Endothelial cell of umbilical vein (primary cell): ENCODE measurements at regions not wholly inside any gene's neighbourhood (a gene's known extent, or its start where the extent isn't known, plus 50 kb on each side); places are given as distances from the start of the nearest gene placed in this dataset.

Experiments
- BruUV-seq: library from RNA; stranded (reverse); fragments of 400-500 nt; replicated peaks from 2 replicates; lab custom pipeline; 2021; lab: Mats Ljungman, UMichigan
- CTCF ChIA-PET: fragments of 300-600, 350-600 bp; sonication (Branson Sonifier 250); formaldehyde crosslinking; loops from one replicate; lab custom pipeline; 2021; ENCODE audit warnings: antibody characterized with exemption, inconsistent platforms; lab: Charles Lee
- POLR2A ChIA-PET: fragments of 300-600, 350-600 bp; sonication (Branson Sonifier 250); formaldehyde crosslinking; loops from one replicate; lab custom pipeline; 2021; ENCODE audit warnings: antibody characterized with exemption, inconsistent platforms; lab: Charles Lee
- DNase-seq: peaks from one replicate; pipeline ENCODE4 v3.0.0-alpha.2; 2011; ENCODE audit warnings: low read depth, low spot score
- FAIRE-seq: peaks from 2 replicates; lab custom pipeline; 2011; peaks lifted over from hg19 to GRCh38; lab: Jason Lieb, UNC
- H2AFZ ChIP-seq: 2 replicates; pipeline ENCODE4 v1.6.0; 2012; ENCODE audit warnings: low read depth, low read length, control low read depth, inconsistent platforms
- H3K27ac ChIP-seq: 2 replicates; pipeline ENCODE4 v1.5.1; 2011; ENCODE audit warnings: low read depth, mild to moderate bottlenecking, control low read depth, low read length, moderate library complexity; ENCODE audit not compliant: insufficient read depth
- H3K27me3 ChIP-seq, 2 experiments: 2 replicates each; pipeline versions ENCODE4 v1.6.0 to v1.6.1; 2011; ENCODE audit warnings: low read length in 2 of 2, mixed read lengths in 1 of 2; ENCODE audit not compliant: control insufficient read depth in 2 of 2, insufficient read depth in 2 of 2
- H3K36me3 ChIP-seq, 2 experiments: 2 replicates in 1 of 2; 3 replicates in 1 of 2; pipeline ENCODE4 v1.5.1; 2011; ENCODE audit warnings: low read length in 2 of 2, mild to moderate bottlenecking in 1 of 2, moderate library complexity in 1 of 2; ENCODE audit not compliant: control insufficient read depth in 2 of 2, insufficient read depth in 2 of 2; ENCODE audit errors: extremely low read depth in 1 of 2
- H3K4me1 ChIP-seq: 3 replicates; pipeline ENCODE4 v1.5.1; 2011; ENCODE audit warnings: mild to moderate bottlenecking, low read length; ENCODE audit not compliant: control insufficient read depth, insufficient read depth; ENCODE audit errors: extremely low read depth
- H3K4me2 ChIP-seq: 2 replicates; pipeline ENCODE4 v1.6.1; 2011; ENCODE audit warnings: low read length, control low read depth, mixed read lengths; ENCODE audit not compliant: insufficient read depth
- H3K4me3 ChIP-seq, 3 experiments: fragments of 200-600 bp in 1 of 3; sonication (generic), shearing (Covaris generic) in 1 of 3; replicated peaks in 1 of 3; 2 replicates each; pipeline ENCODE4 v1.5.1; 2011 to 2016; ENCODE audit warnings: control low read depth in 3 of 3, low read length in 3 of 3, mild to moderate bottlenecking in 2 of 3, inconsistent platforms in 1 of 3, low read depth in 1 of 3, moderate library complexity in 1 of 3; ENCODE audit not compliant: insufficient read depth in 1 of 3
- H3K79me2 ChIP-seq: 2 replicates; pipeline ENCODE4 v1.6.0; 2012; ENCODE audit warnings: low read length, inconsistent platforms; ENCODE audit not compliant: control insufficient read depth, insufficient read depth
- H3K9ac ChIP-seq: replicated peaks from 2 replicates; pipeline ENCODE3; 2011; ENCODE audit warnings: low read length, control low read depth; ENCODE audit not compliant: insufficient read depth; ENCODE audit errors: extremely low read depth
- H3K9me1 ChIP-seq: replicated peaks from 3 replicates; pipeline ENCODE4 v1.6.0; 2011; ENCODE audit warnings: mild to moderate bottlenecking, low read length; ENCODE audit not compliant: control insufficient read depth, insufficient read depth; ENCODE audit errors: extremely low read depth
- H3K9me3 ChIP-seq: replicated peaks from 2 replicates; pipeline ENCODE4 v1.5.1; 2012; ENCODE audit warnings: low read length, inconsistent platforms; ENCODE audit not compliant: control insufficient read depth, insufficient read depth
- H4K20me1 ChIP-seq: replicated peaks from 2 replicates; pipeline ENCODE3; 2011; ENCODE audit warnings: mild to moderate bottlenecking, low read length; ENCODE audit not compliant: control insufficient read depth, insufficient read depth; ENCODE audit errors: extremely low read depth
- EZH2 ChIP-seq: IDR thresholded peaks from 2 replicates; pipeline ENCODE4 v1.6.1; 2012; ENCODE audit warnings: borderline replicate concordance, low read depth, mild to moderate bottlenecking, moderate library complexity, low read length, inconsistent platforms; ENCODE audit not compliant: severe bottlenecking
- FOS ChIP-seq: IDR thresholded peaks from 2 replicates; pipeline ENCODE4 v1.6.1; 2011; ENCODE audit warnings: mild to moderate bottlenecking, low read length, moderate library complexity, borderline replicate concordance; ENCODE audit not compliant: insufficient read depth
- GATA2 ChIP-seq: IDR thresholded peaks from 2 replicates; pipeline ENCODE4 v1.7.0; 2011; ENCODE audit warnings: low read depth, mild to moderate bottlenecking, moderate library complexity, mixed read lengths, low read length; ENCODE audit not compliant: insufficient read length, insufficient read depth
- JUN ChIP-seq: IDR thresholded peaks from 2 replicates; pipeline ENCODE4 v1.6.1; 2011; ENCODE audit warnings: borderline replicate concordance, low read depth; ENCODE audit not compliant: insufficient read length, insufficient read depth
- MYC ChIP-seq: IDR thresholded peaks from one replicate; pipeline ENCODE4 v1.6.1; 2011; ENCODE audit warnings: mild to moderate bottlenecking, low read depth, low read length
- POLR2A ChIP-seq: IDR thresholded peaks from 2 replicates; pipeline ENCODE4 v1.6.1; 2012; ENCODE audit warnings: low read depth, mild to moderate bottlenecking, control low read depth, low read length
- POLR2AphosphoS5 ChIP-seq: IDR thresholded peaks from 2 replicates; pipeline ENCODE4 v1.6.1; 2012; ENCODE audit warnings: low read depth, mild to moderate bottlenecking, control low read depth, low read length, moderate library complexity; ENCODE audit not compliant: insufficient read depth
- dilution Hi-C: fragments of 300-500 bp; cut with MboI; formaldehyde crosslinking; loops from one replicate; pipeline ENCODE4 v1.15.0; 2019; ENCODE audit warnings: low sequenced_read_pairs; ENCODE audit not compliant: extremely low pct_ligation_motif_present
- intact Hi-C: fragments of 100-400 bp; cut with micrococcal nuclease; formaldehyde crosslinking; loops from one replicate; pipeline ENCODE4 v1.10.0; 2022
- TF ChIP-seq, protein P1 (sequence below), 2 donors: IDR thresholded peaks; 1 replicate in 1 of 2; 2 replicates in 1 of 2; pipeline ENCODE4 v1.5.1; 2011; ENCODE audit warnings: low read length in 2 of 2, mild to moderate bottlenecking in 2 of 2, moderate library complexity in 2 of 2, control low read depth in 1 of 2, inconsistent platforms in 1 of 2, low read depth in 1 of 2; ENCODE audit not compliant: insufficient read depth in 1 of 2; ENCODE audit errors: extremely low read depth in 1 of 2
- TF ChIP-seq, protein P2 (sequence below): IDR thresholded peaks from 2 replicates; pipeline ENCODE4 v1.6.1; 2011; ENCODE audit not compliant: insufficient read depth, insufficient read length

DNA sequence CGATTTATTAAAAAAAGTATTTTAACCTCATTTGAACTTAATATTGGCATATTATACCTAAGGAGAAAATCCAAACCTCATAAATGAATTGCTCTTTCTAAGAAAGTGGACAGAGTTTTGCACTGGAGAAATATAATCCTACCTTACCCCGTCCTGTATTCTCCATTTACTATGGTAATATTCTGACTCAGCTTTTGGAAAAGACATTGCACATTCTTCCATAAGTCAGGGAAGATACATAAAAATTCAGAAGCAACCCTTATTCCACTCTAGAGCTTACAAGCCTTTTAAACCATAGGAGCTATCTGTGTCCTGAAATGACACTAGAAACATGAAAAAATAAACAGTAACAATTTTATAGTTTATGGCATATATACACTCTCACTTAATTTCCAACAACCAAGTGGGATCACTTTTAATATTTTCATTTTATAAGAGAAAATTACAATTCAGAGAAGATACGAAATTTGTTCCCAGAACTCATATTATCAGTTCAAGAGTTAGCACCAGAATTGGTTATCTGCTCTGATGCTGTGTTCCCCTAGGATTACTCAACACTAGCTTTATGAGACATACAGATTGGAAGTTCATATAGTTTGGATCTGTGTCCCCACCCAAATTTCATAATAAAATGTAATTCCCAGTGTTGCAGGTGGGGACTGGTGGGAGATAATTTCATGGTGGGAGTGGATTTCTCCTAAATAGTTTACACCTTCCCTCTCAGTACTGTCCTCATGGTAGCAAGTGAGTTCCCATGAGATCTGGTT is 359.4 kb downstream of the ARAP2 start:
- TF ChIP-seq JUN = no peak
- TF ChIP-seq EZH2 = no peak
- no peak for TF ChIP-seq MYC
- no peak for TF ChIP-seq POLR2AphosphoS5
- no peak for TF ChIP-seq FOS
- TF ChIP-seq, protein P1, sequence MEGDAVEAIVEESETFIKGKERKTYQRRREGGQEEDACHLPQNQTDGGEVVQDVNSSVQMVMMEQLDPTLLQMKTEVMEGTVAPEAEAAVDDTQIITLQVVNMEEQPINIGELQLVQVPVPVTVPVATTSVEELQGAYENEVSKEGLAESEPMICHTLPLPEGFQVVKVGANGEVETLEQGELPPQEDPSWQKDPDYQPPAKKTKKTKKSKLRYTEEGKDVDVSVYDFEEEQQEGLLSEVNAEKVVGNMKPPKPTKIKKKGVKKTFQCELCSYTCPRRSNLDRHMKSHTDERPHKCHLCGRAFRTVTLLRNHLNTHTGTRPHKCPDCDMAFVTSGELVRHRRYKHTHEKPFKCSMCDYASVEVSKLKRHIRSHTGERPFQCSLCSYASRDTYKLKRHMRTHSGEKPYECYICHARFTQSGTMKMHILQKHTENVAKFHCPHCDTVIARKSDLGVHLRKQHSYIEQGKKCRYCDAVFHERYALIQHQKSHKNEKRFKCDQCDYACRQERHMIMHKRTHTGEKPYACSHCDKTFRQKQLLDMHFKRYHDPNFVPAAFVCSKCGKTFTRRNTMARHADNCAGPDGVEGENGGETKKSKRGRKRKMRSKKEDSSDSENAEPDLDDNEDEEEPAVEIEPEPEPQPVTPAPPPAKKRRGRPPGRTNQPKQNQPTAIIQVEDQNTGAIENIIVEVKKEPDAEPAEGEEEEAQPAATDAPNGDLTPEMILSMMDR (IDR thresholded peaks at IDR 0.05; ENCODE audit: extremely low read depth in 1 of 2, insufficient read depth in 1 of 2, low read depth in 1 of 2, low read length in 2 of 2) = no peak
- TF ChIP-seq, protein P2, sequence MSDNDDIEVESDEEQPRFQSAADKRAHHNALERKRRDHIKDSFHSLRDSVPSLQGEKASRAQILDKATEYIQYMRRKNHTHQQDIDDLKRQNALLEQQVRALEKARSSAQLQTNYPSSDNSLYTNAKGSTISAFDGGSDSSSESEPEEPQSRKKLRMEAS = no peak
- TF ChIP-seq POLR2A = no peak
- no peak for TF ChIP-seq GATA2
- DNase-seq = no peak
- Histone ChIP-seq H3K27me3 (no peaks in the 10 kb centered on the region), H3K9me3 (no peaks in the 10 kb centered on the region), H4K20me1 (no peaks in the 10 kb centered on the region), H3K27ac (no peak overlapping the region), H2AFZ (no peak overlapping the region), H3K36me3 (no peaks in the 10 kb centered on the region), H3K4me2 (no peak overlapping the region), H3K9me1 (no peaks in the 10 kb centered on the region), H3K4me1 (no peaks in the 10 kb centered on the region), H3K4me3 (no peak overlapping the region), H3K9ac (no peak overlapping the region), H3K79me2 (no peaks in the 10 kb centered on the region)
- ChIA-PET CTCF (no interaction called here), POLR2A (no interaction called here)
- dilution Hi-C loops (no loop called here), intact Hi-C loops (no loop called here)
- FAIRE-seq = no peak
- no TSS peak for BruUV-seq
